Stimulated activated CD4-positive, alpha-beta T cell treated with anti-CD3 and anti-CD28 coated beads, Interleukin-15, amount 100 ng/mL, for 48 hours (primary cell): ENCODE measurements at regions not wholly inside any gene's neighbourhood (a gene's known extent, or its start where the extent isn't known, plus 50 kb on each side); places are given as distances from the start of the nearest gene placed in this dataset.
"Not testable (repeated sequence)": the region's sequence is repeated elsewhere in the genome, so short reads cannot be mapped to it uniquely, and the experiment has no call there.

ENCODE experiments used
- DNase-seq, 2 donors: peaks; one replicate each; pipeline ENCODE4 v3.0.0-alpha.2; 2020; ENCODE audit warnings: low read depth in 2 of 2

- no peak for DNase-seq
These were observed 167.1 kb downstream of the EFNB1 start for GRCh38 chrX:68995780-68996551.

GRCh38 chrX:68995386-68995779 is 166.6 kb downstream of the EFNB1 start:
- no peak for DNase-seq

DNA sequence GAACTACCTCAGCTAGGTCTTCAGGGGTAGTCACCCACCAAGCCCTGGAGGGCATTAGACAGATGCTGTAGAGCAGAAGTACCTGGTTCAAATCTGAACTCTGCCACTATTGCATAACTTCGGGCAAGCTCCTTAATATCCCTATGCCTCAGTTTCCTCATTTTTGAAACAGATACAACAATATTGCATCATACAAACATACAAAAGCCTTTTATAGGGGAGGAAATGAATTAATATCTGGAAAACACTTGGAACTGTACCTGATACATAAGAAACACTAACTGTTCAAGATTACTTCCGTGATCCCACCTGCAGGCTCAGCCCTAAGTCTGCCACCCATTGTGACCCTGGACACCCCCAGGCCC is 166.1 kb downstream of the EFNB1 start:
- no peak for DNase-seq

- no peak for DNase-seq
These were observed 165.5 kb downstream of the EFNB1 start for GRCh38 chrX:68994135-68994890.

DNA sequence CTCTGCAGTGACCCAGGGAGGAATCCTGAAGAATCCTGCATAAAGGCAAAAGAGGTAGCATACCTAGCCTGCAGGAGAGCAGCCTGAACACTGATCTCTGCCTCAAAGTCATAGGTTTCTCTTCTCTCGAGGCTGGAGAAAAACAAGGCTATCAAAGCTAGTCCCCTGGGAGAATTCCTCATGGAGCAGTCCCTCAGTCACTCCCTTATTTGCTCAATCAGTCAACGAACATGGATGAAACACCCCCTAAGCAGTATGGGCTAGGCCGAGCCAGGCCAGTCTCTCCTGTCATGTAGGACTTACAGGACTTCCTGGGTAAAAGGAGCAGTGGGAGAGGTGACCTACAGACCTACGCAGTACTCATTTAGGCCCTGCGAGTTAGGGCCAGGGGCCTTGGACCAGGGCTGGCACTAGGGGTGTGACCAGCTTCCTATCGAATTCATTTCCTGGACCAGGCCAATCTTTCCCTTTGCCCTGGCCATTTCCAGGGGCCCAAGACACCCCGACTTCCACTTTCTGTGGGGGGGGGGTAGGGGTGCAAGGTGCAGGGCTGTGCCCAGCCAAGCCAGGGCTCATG is 164.1 kb downstream of the EFNB1 start:
- no peak for DNase-seq

DNA sequence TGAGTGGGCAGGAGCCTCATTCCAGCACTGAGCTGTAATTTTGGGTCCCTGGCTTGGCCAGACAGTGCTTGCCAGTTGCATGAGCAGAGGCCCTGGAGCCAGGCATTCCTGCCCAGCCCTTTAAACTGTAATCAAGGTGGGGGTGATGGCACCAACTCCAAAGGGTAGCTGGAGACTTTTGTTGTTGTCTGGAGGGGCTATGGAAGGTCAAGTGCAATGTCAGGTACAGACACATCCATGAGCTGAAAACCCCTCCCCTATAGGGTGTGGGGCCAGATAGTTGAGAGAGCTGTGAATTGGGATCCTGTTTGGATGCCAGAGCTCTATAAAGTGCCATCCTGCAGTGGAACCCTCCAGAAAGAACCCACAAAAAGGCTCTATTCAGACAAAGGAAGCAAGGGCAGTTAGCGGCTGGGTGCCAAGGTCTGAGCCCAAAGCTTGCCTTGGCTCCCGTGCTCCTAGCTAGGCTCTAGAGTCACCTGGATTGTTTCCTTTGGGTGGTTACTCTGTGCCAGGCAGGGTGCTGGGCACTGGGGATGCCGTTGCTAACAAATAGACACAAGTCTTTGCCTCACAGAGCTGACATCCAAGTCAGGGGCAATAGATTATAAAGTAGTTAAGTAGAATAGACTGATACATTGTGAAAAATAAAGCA is 163.0 kb downstream of the EFNB1 start:
- DNase-seq, result no peak

DNA sequence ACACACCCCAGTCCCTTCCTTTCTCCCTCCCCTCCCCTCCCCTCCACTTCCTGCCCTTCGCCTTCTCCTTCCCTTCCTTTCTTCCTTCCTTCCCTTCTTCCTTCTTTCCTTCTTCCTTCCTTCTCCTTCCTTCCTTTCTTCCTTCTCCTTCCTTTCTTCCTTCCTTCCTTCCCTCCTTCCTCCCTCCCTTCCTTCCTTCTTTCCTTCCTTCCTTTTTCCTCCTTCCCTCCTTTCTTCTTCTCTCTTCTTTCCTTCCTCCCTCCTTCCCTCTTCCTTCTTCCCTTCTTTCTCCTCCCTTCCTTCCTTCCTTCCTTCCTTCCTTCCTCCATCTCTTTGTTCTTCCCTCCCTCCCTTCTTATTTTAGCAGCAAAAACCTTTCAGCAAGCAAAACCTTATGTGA is 162.1 kb downstream of the EFNB1 start:
- DNase-seq, result no peak

- DNase-seq, result no peak
These were observed 161.2 kb downstream of the EFNB1 start for GRCh38 chrX:68989865-68990606.

- no peak for DNase-seq
These were observed 160.6 kb downstream of the EFNB1 start for GRCh38 chrX:68989456-68989855.

GRCh38 chrX:68988865-68989264 is 160.0 kb downstream of the EFNB1 start:
- DNase-seq, result no peak

GRCh38 chrX:68985135-68985755 is 156.4 kb downstream of the EFNB1 start:
- DNase-seq, result no peak

GRCh38 chrX:68983004-68983857 is 154.4 kb downstream of the EFNB1 start:
- no peak for DNase-seq

GRCh38 chrX:68982476-68982875 is 153.7 kb downstream of the EFNB1 start:
- no peak for DNase-seq

DNA sequence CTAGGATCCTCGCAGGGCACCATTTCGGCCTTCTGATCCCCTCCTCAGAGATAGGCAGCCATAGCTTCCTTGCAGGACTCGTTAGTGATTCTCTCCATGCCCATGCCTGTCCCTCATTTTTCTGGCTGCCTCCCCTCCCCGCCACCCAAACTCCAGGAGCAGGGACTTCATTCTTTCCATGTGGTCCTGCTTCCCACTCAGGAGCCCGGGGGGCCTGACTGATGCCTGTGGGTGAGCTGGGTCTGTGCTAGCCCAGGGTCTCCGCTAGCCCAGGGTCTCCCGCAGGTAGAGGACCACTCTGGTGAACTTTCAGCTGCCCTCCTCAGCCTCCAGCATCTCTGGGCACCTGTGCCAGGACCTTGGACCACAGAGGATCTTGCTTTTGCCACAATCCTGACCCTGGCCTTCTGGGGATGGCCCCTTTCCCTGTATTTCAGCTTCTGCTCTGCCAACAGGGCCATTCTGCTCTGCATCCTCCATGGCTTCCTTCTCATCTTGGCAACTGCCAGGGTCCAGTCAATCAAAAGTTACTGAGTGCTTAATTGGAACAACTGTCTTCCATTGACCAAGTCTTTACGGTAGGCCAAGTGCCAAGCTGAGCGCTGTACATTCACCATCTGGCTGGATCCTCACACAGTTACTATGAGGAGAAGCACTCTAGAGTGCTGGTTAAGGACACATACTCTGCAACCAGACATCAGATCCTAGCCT is 152.2 kb downstream of the EFNB1 start:
- DNase-seq, result no peak

- DNase-seq, result no peak
These were observed 149.8 kb downstream of the EFNB1 start for GRCh38 chrX:68978655-68979054.

- no peak for DNase-seq
These were observed 149.4 kb downstream of the EFNB1 start for GRCh38 chrX:68978255-68978654.

GRCh38 chrX:68953331-68953730 is 124.5 kb downstream of the EFNB1 start:
- DNase-seq, result no peak

DNA sequence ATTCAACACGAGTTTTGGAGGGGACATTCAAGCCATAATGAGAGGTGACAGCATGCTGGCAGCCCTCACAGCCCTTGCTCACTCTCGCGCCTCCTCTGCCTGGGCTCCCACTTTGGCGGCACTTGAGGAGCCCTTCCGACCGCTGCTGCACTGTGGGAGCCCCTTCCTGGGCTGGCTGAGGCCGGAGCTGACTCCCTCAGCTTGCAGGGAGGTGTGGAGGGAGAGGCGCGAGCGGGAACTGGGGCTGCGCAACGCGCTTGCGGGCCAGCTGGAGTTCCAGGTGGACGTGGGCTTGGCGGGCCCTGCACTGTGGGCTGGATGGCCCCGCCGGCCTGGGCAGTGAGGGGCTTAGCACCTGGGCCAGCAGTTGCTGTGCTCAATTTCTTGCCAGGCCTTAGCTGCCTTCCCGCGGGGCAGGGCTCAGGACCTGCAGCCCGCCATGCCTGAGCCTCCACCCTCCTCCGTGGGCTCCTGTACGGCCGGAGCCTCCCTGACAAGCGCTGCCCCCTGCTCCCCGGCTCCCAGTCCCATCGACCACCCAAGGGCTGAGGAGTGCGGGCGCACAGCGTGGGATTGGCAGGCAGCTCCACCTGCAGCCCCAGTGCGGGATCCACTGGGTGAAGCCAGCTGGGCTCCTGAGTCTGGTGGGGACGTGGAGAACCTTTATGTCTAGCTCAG is 123.3 kb downstream of the EFNB1 start:
- not testable (repeated sequence) for DNase-seq

DNA sequence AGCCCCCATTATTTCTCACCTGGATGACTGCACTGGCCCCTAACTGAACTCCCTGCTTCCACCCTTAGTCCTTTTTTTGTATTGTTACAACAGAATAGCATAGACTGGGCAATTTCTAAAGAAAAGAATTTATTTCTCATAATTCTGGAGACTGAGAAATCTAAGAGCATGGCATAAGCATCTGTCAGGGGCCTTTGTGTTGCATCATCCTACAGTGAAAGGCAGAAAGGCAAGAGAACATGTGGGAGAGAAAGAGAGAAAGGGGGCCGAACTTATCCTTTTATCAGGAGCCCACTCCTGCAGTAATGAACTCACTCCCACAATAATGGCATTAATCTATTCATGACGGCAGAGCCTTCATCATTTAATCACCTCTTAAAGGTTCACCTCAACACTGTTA is 122.1 kb downstream of the EFNB1 start:
- DNase-seq, result no peak
